ENCODE measurements at regions not wholly inside any gene's neighbourhood (a gene's known extent, or its start where the extent isn't known, plus 50 kb on each side); places are given as distances from the start of the nearest gene placed in this dataset.

GRCh38 chr1:193584731-193585239 is 398.4 kb upstream of the B3GALT2 start:
- intact Hi-C loops (cut with DNase I; ENCODE audit: low total_unique reads) (no loop called here), in situ Hi-C loops (cut with MboI; ENCODE audit: low sequenced_read_pairs in 4 of 4) (no loop called here)
- no peaks in the 10 kb centered on the region for H3K9me3 ChIP-seq
- H3K27me3 ChIP-seq: no peaks in the 10 kb centered on the region
- ATAC-seq (no peak), DNase-seq (no peak)
- H3K4me3 ChIP-seq: no peak overlapping the region
- H3K27ac ChIP-seq: no peak overlapping the region
- TF ChIP-seq CTCF (IDR thresholded peaks at IDR 0.05 in 4 of 5, conservative IDR thresholded peaks at IDR 0.05 in 1 of 5) (no peak), POLR2A (IDR thresholded peaks at IDR 0.05) (no peak)
- no peaks in the 10 kb centered on the region for H3K36me3 ChIP-seq
- H3K4me1 ChIP-seq: no peaks in the 10 kb centered on the region

- H3K4me3 ChIP-seq: no peak overlapping the region
- no peak overlapping the region for H3K27ac ChIP-seq
- DNase-seq (no peak), ATAC-seq (no peak)
- intact Hi-C loops (cut with DNase I; ENCODE audit: low total_unique reads) (no loop called here), in situ Hi-C loops (cut with MboI; ENCODE audit: low sequenced_read_pairs in 4 of 4) (no loop called here)
- no peak for TF ChIP-seq POLR2A (IDR thresholded peaks at IDR 0.05)
- TF ChIP-seq CTCF (IDR thresholded peaks at IDR 0.05 in 4 of 5, conservative IDR thresholded peaks at IDR 0.05 in 1 of 5): no peak
- H3K9me3 ChIP-seq: no peaks in the 10 kb centered on the region
- H3K36me3 ChIP-seq: no peaks in the 10 kb centered on the region
- no peaks in the 10 kb centered on the region for H3K27me3 ChIP-seq
- no peaks in the 10 kb centered on the region for H3K4me1 ChIP-seq
Observed at GRCh38 chr1:193581341-193581740, 394.9 kb upstream of the B3GALT2 start.

GRCh38 chr1:193580419-193580818 is 394.0 kb upstream of the B3GALT2 start:
- DNase-seq (no peak), ATAC-seq (no peak)
- TF ChIP-seq POLR2A (IDR thresholded peaks at IDR 0.05) (no peak), CTCF (IDR thresholded peaks at IDR 0.05 in 4 of 5, conservative IDR thresholded peaks at IDR 0.05 in 1 of 5) (no peak)
- Histone ChIP-seq H3K36me3 (no peaks in the 10 kb centered on the region), H3K4me1 (no peaks in the 10 kb centered on the region), H3K27me3 (no peaks in the 10 kb centered on the region), H3K9me3 (no peaks in the 10 kb centered on the region), H3K27ac (no peak overlapping the region), H3K4me3 (no peak overlapping the region)
- in situ Hi-C loops (cut with MboI; ENCODE audit: low sequenced_read_pairs in 4 of 4): no loop called here
- intact Hi-C loops (cut with DNase I; ENCODE audit: low total_unique reads): no loop called here

GRCh38 chr1:193579323-193579722 is 392.9 kb upstream of the B3GALT2 start:
- ATAC-seq (no peak), DNase-seq (no peak)
- in situ Hi-C loops (cut with MboI; ENCODE audit: low sequenced_read_pairs in 4 of 4) (no loop called here), intact Hi-C loops (cut with DNase I; ENCODE audit: low total_unique reads) (no loop called here)
- H3K4me1 ChIP-seq: no peaks in the 10 kb centered on the region
- H3K36me3 ChIP-seq: no peaks in the 10 kb centered on the region
- H3K27me3 ChIP-seq: no peaks in the 10 kb centered on the region
- H3K27ac ChIP-seq: no peak overlapping the region
- no peak for TF ChIP-seq POLR2A (IDR thresholded peaks at IDR 0.05)
- no peak for TF ChIP-seq CTCF (IDR thresholded peaks at IDR 0.05 in 4 of 5, conservative IDR thresholded peaks at IDR 0.05 in 1 of 5)
- H3K4me3 ChIP-seq: no peak overlapping the region
- no peaks in the 10 kb centered on the region for H3K9me3 ChIP-seq

GRCh38 chr1:193574913-193575312 is 388.5 kb upstream of the B3GALT2 start:
- ATAC-seq (no peak), DNase-seq (no peak)
- H3K36me3 ChIP-seq: no peaks in the 10 kb centered on the region
- H3K27ac ChIP-seq: no peak overlapping the region
- no peaks in the 10 kb centered on the region for H3K4me1 ChIP-seq
- in situ Hi-C loops (cut with MboI; ENCODE audit: low sequenced_read_pairs in 4 of 4): no loop called here
- no peaks in the 10 kb centered on the region for H3K27me3 ChIP-seq
- intact Hi-C loops (cut with DNase I; ENCODE audit: low total_unique reads): no loop called here
- TF ChIP-seq POLR2A (IDR thresholded peaks at IDR 0.05) (no peak), CTCF (IDR thresholded peaks at IDR 0.05 in 4 of 5, conservative IDR thresholded peaks at IDR 0.05 in 1 of 5) (no peak)
- no peak overlapping the region for H3K4me3 ChIP-seq
- H3K9me3 ChIP-seq: no peaks in the 10 kb centered on the region
